ENCODE measurements at regions not wholly inside any gene's neighbourhood (a gene's known extent, or its start where the extent isn't known, plus 50 kb on each side); places are given as distances from the start of the nearest gene placed in this dataset.
A peak's percentile ranks its signal among the peaks of the same experiment; 100 is the strongest.

- H4K8ac ChIP-seq (ENCODE audit: low read depth, low read length): no peak overlapping the region
- DNase-seq: no peak
- H2BK5ac ChIP-seq (ENCODE audit: low read depth, low read length, poor library complexity): no peak overlapping the region
- H4K12ac ChIP-seq (ENCODE audit: low read depth, low read length): no peak overlapping the region
- H4K91ac ChIP-seq (ENCODE audit: low read depth, low read length): no peak overlapping the region
- H3K18ac ChIP-seq (ENCODE audit: low read length): no peak overlapping the region
- no peak overlapping the region for H3K14ac ChIP-seq (ENCODE audit: low read length)
- H3K4me2 ChIP-seq (ENCODE audit: low read length): no peak overlapping the region
- no peak overlapping the region for H2BK12ac ChIP-seq (ENCODE audit: low read length)
- no peak overlapping the region for H3K23ac ChIP-seq (ENCODE audit: low read length)
- no peak overlapping the region for H3K9ac ChIP-seq (ENCODE audit: low read length)
- no peak overlapping the region for H2BK120ac ChIP-seq (ENCODE audit: insufficient read depth, low read length, poor library complexity)
- no peak overlapping the region for H3K4me3 ChIP-seq (ENCODE audit: low read depth, low read length)
- peaks cover 7 to 14% of the 10 kb centered on the region in 2 experiments for H3K4me1 ChIP-seq (ENCODE audit: control insufficient read depth in 1 of 2, insufficient read depth in 2 of 2, low read length in 2 of 2)
- H2AFZ ChIP-seq (ENCODE audit: insufficient read depth, low read length, poor library complexity): no peak overlapping the region
- no peaks in the 10 kb centered on the region for H3K79me2 ChIP-seq (ENCODE audit: control insufficient read depth, insufficient read depth, low read length, poor library complexity)
- WGBS (ENCODE audit: extremely low coverage, insufficient coverage, insufficient read length): no CpG with 5 or more reads among the region's 8 CpGs
- H3K79me1 ChIP-seq (ENCODE audit: low read length): no peaks in the 10 kb centered on the region
- no peak overlapping the region for H3K27ac ChIP-seq (ENCODE audit: low read depth, low read length)
- H3K4ac ChIP-seq (ENCODE audit: low read depth, low read length): no peak overlapping the region
- no peaks in the 10 kb centered on the region for H3K36me3 ChIP-seq (ENCODE audit: control insufficient read depth in 1 of 2, insufficient read depth in 2 of 2, low read length in 2 of 2)
- no peaks in the 10 kb centered on the region for H3K9me3 ChIP-seq (ENCODE audit: insufficient read depth, low read depth, low read length)
- H3K27me3 ChIP-seq (ENCODE audit: insufficient read depth, low read length): no peaks in the 10 kb centered on the region
- H2AK5ac ChIP-seq (ENCODE audit: low read length): no peak overlapping the region
Observed at GRCh38 chr4:4689694-4690440, 148.0 kb upstream of the STX18 start.

- no peak overlapping the region for H3K27ac ChIP-seq (ENCODE audit: low read depth, low read length)
- H2AFZ ChIP-seq (ENCODE audit: insufficient read depth, low read length, poor library complexity): no peak overlapping the region
- no peak overlapping the region for H3K14ac ChIP-seq (ENCODE audit: low read length)
- no peaks in the 10 kb centered on the region for H3K79me2 ChIP-seq (ENCODE audit: control insufficient read depth, insufficient read depth, low read length, poor library complexity)
- DNase-seq: no peak
- no peak overlapping the region for H2BK12ac ChIP-seq (ENCODE audit: low read length)
- H3K27me3 ChIP-seq (ENCODE audit: insufficient read depth, low read length): no peaks in the 10 kb centered on the region
- H3K79me1 ChIP-seq (ENCODE audit: low read length): no peaks in the 10 kb centered on the region
- H4K8ac ChIP-seq (ENCODE audit: low read depth, low read length): no peak overlapping the region
- H3K4ac ChIP-seq (ENCODE audit: low read depth, low read length): no peak overlapping the region
- no peak overlapping the region for H2AK5ac ChIP-seq (ENCODE audit: low read length)
- H4K12ac ChIP-seq (ENCODE audit: low read depth, low read length): no peak overlapping the region
- H3K18ac ChIP-seq (ENCODE audit: low read length): no peak overlapping the region
- H3K9me3 ChIP-seq (ENCODE audit: insufficient read depth, low read depth, low read length): no peaks in the 10 kb centered on the region
- no CpG with 5 or more reads among the region's 17 CpGs for WGBS (ENCODE audit: extremely low coverage, insufficient coverage, insufficient read length)
- H2BK5ac ChIP-seq (ENCODE audit: low read depth, low read length, poor library complexity): peak overlapping the region; percentile 11
- H2BK120ac ChIP-seq (ENCODE audit: insufficient read depth, low read length, poor library complexity): no peak overlapping the region
- no peak overlapping the region for H4K91ac ChIP-seq (ENCODE audit: low read depth, low read length)
- H3K23ac ChIP-seq (ENCODE audit: low read length): no peak overlapping the region
- no peak overlapping the region for H3K9ac ChIP-seq (ENCODE audit: low read length)
- no peak overlapping the region for H3K4me2 ChIP-seq (ENCODE audit: low read length)
- peaks cover 0 to 4% of the 10 kb centered on the region in 2 experiments for H3K4me1 ChIP-seq (ENCODE audit: control insufficient read depth in 1 of 2, insufficient read depth in 2 of 2, low read length in 2 of 2)
- no peaks in the 10 kb centered on the region for H3K36me3 ChIP-seq (ENCODE audit: control insufficient read depth in 1 of 2, insufficient read depth in 2 of 2, low read length in 2 of 2)
- no peak overlapping the region for H3K4me3 ChIP-seq (ENCODE audit: low read depth, low read length)
Observed at GRCh38 chr4:4687935-4688727, 146.3 kb upstream of the STX18 start.

GRCh38 chr4:4687100-4687499 is 145.3 kb upstream of the STX18 start:
- Histone ChIP-seq H3K23ac (ENCODE audit: low read length) (no peak overlapping the region), H4K8ac (ENCODE audit: low read depth, low read length) (no peak overlapping the region), H2AFZ (ENCODE audit: insufficient read depth, low read length, poor library complexity) (no peak overlapping the region), H3K27ac (ENCODE audit: low read depth, low read length) (no peak overlapping the region), H2BK12ac (ENCODE audit: low read length) (no peak overlapping the region), H3K79me2 (ENCODE audit: control insufficient read depth, insufficient read depth, low read length, poor library complexity) (no peaks in the 10 kb centered on the region), H2BK5ac (ENCODE audit: low read depth, low read length, poor library complexity) (no peak overlapping the region), H3K9ac (ENCODE audit: low read length) (no peak overlapping the region), H3K4me3 (ENCODE audit: low read depth, low read length) (no peak overlapping the region), H2BK120ac (ENCODE audit: insufficient read depth, low read length, poor library complexity) (no peak overlapping the region), H3K4ac (ENCODE audit: low read depth, low read length) (no peak overlapping the region), H4K91ac (ENCODE audit: low read depth, low read length) (no peak overlapping the region), H3K4me1 (ENCODE audit: control insufficient read depth in 1 of 2, insufficient read depth in 2 of 2, low read length in 2 of 2) (peaks cover 0 to 4% of the 10 kb centered on the region in 2 experiments), H3K18ac (ENCODE audit: low read length) (no peak overlapping the region), H2AK5ac (ENCODE audit: low read length) (no peak overlapping the region), H3K4me2 (ENCODE audit: low read length) (no peak overlapping the region), H3K36me3 (ENCODE audit: control insufficient read depth in 1 of 2, insufficient read depth in 2 of 2, low read length in 2 of 2) (no peaks in the 10 kb centered on the region), H3K27me3 (ENCODE audit: insufficient read depth, low read length) (no peaks in the 10 kb centered on the region), H4K12ac (ENCODE audit: low read depth, low read length) (no peak overlapping the region), H3K9me3 (ENCODE audit: insufficient read depth, low read depth, low read length) (no peaks in the 10 kb centered on the region), H3K14ac (ENCODE audit: low read length) (no peak overlapping the region), H3K79me1 (ENCODE audit: low read length) (no peaks in the 10 kb centered on the region)
- no peak for DNase-seq
- WGBS (ENCODE audit: extremely low coverage, insufficient coverage, insufficient read length): no CpG with 5 or more reads among the region's 4 CpGs

- H2BK120ac ChIP-seq (ENCODE audit: insufficient read depth, low read length, poor library complexity): no peak overlapping the region
- no peaks in the 10 kb centered on the region for H3K9me3 ChIP-seq (ENCODE audit: insufficient read depth, low read depth, low read length)
- H3K4ac ChIP-seq (ENCODE audit: low read depth, low read length): no peak overlapping the region
- no peak overlapping the region for H3K9ac ChIP-seq (ENCODE audit: low read length)
- H2AFZ ChIP-seq (ENCODE audit: insufficient read depth, low read length, poor library complexity): no peak overlapping the region
- peaks cover 0 to 4% of the 10 kb centered on the region in 2 experiments for H3K4me1 ChIP-seq (ENCODE audit: control insufficient read depth in 1 of 2, insufficient read depth in 2 of 2, low read length in 2 of 2)
- no peak for DNase-seq
- H4K12ac ChIP-seq (ENCODE audit: low read depth, low read length): no peak overlapping the region
- no peaks in the 10 kb centered on the region for H3K36me3 ChIP-seq (ENCODE audit: control insufficient read depth in 1 of 2, insufficient read depth in 2 of 2, low read length in 2 of 2)
- no peaks in the 10 kb centered on the region for H3K79me1 ChIP-seq (ENCODE audit: low read length)
- H3K4me2 ChIP-seq (ENCODE audit: low read length): no peak overlapping the region
- H3K14ac ChIP-seq (ENCODE audit: low read length): no peak overlapping the region
- H3K18ac ChIP-seq (ENCODE audit: low read length): no peak overlapping the region
- H3K27ac ChIP-seq (ENCODE audit: low read depth, low read length): no peak overlapping the region
- WGBS (ENCODE audit: extremely low coverage, insufficient coverage, insufficient read length): no CpG with 5 or more reads among the region's 10 CpGs
- no peak overlapping the region for H2BK12ac ChIP-seq (ENCODE audit: low read length)
- H2AK5ac ChIP-seq (ENCODE audit: low read length): no peak overlapping the region
- no peak overlapping the region for H4K8ac ChIP-seq (ENCODE audit: low read depth, low read length)
- no peak overlapping the region for H3K23ac ChIP-seq (ENCODE audit: low read length)
- H3K4me3 ChIP-seq (ENCODE audit: low read depth, low read length): no peak overlapping the region
- H2BK5ac ChIP-seq (ENCODE audit: low read depth, low read length, poor library complexity): no peak overlapping the region
- no peak overlapping the region for H4K91ac ChIP-seq (ENCODE audit: low read depth, low read length)
- H3K27me3 ChIP-seq (ENCODE audit: insufficient read depth, low read length): no peaks in the 10 kb centered on the region
- no peaks in the 10 kb centered on the region for H3K79me2 ChIP-seq (ENCODE audit: control insufficient read depth, insufficient read depth, low read length, poor library complexity)
Observed at GRCh38 chr4:4685810-4686795, 144.3 kb upstream of the STX18 start.

All from trophoblast cell (in vitro differentiated cells and primary cell).